Stomach (tissue), 4 donors: ENCODE measurements at regions not wholly inside any gene's neighbourhood (a gene's known extent, or its start where the extent isn't known, plus 50 kb on each side); places are given as distances from the start of the nearest gene placed in this dataset.

ENCODE experiments used
- CTCF ChIP-seq, 7 experiments: fragments of 450-650 bp in 4 of 7; fragments of 200-600 bp in 3 of 7; sonication (generic) in 3 of 7; IDR thresholded peaks; one replicate each; pipeline ENCODE4 v1.5.1; 2016 to 2019; ENCODE audit warnings: antibody characterized with exemption in 7 of 7, control low read depth in 2 of 7, mild to moderate bottlenecking in 1 of 7
- EP300 ChIP-seq: sonication (generic); formaldehyde crosslinking; IDR thresholded peaks from one replicate; pipeline ENCODE4 v1.6.1; 2017; ENCODE audit warnings: antibody characterized with exemption
- POLR2A ChIP-seq, 4 donors: fragments of 450-650 bp; IDR thresholded peaks; one replicate each; pipeline ENCODE4 v1.6.1; 2016; ENCODE audit warnings: antibody characterized with exemption in 4 of 4, control low read depth in 2 of 4, mild to moderate bottlenecking in 1 of 4, moderate library complexity in 1 of 4

GRCh38 chr2:234426616-234427015 lies 70.3 kb downstream of the ARL4C start:
- no peak for TF ChIP-seq EP300
- TF ChIP-seq POLR2A (IDR thresholded peaks at IDR 0.05), result no peak
- no peak for TF ChIP-seq CTCF (IDR thresholded peaks at IDR 0.05)
